Nephron (organoid): ENCODE measurements at regions not wholly inside any gene's neighbourhood (a gene's known extent, or its start where the extent isn't known, plus 50 kb on each side); places are given as distances from the start of the nearest gene placed in this dataset.
"Not testable (repeated sequence)": the region's sequence is repeated elsewhere in the genome, so short reads cannot be mapped to it uniquely, and the experiment has no call there.

Experiments
- H3K27ac Mint-ChIP-seq, 3 experiments: 2 replicates each; pipeline ENCODE4 v1.8.0; 2020; ENCODE audit warnings: mixed read lengths in 3 of 3, mild to moderate bottlenecking in 2 of 3, moderate library complexity in 1 of 3
- H3K27me3 Mint-ChIP-seq: 2 replicates; pipeline ENCODE4 v1.8.0; 2021; ENCODE audit warnings: low read depth, mild to moderate bottlenecking, moderate library complexity, mixed read lengths
- H3K36me3 Mint-ChIP-seq: 2 replicates; pipeline ENCODE4 v1.8.0; 2020; ENCODE audit warnings: low read depth, mixed read lengths
- H3K4me1 Mint-ChIP-seq: 2 replicates; pipeline ENCODE4 v1.8.0; 2020; ENCODE audit warnings: mixed read lengths
- H3K4me3 Mint-ChIP-seq, 3 experiments: 2 replicates each; pipeline ENCODE4 v1.8.0; 2020; ENCODE audit warnings: mild to moderate bottlenecking in 3 of 3, mixed read lengths in 3 of 3, moderate library complexity in 2 of 3
- H3K9me3 Mint-ChIP-seq: 2 replicates; pipeline ENCODE4 v1.8.0; 2020; ENCODE audit warnings: mixed read lengths
- TF ChIP-seq, protein P1 (sequence below), 3 experiments: fragments of 200-600 bp; sonication (generic); IDR thresholded peaks; one replicate each; pipeline ENCODE4 v1.5.0; 2021; ENCODE audit warnings: antibody characterized with exemption in 3 of 3; ENCODE audit not compliant: unreplicated experiment in 3 of 3

DNA sequence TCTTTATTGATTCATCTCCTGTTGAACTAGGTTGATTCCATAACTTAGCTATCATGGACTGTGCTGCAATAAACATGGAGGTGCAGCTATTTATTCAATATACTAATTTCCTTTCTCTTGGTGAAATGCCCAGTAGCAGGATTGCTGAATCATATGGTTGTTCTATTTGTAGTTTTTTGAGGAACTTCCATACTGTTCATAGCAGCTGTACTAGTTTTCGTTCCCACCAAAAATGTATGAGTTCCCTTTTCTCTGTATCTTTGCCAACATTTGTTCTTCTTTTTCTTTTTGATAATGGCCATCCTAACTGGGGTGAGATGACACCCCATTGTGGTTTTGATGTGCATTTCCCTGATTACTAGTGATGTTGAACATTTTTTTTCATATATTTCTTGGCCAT is 87.2 kb upstream of the NAV2 start:
- Mint-ChIP-seq H3K9me3 (peaks cover 26% of the 10 kb centered on the region), H3K4me3 (no peak overlapping the region), H3K27me3 (peaks cover 4% of the 10 kb centered on the region), H3K4me1 (no peaks in the 10 kb centered on the region), H3K36me3 (no peaks in the 10 kb centered on the region), H3K27ac (no peak overlapping the region)
- TF ChIP-seq, protein P1, sequence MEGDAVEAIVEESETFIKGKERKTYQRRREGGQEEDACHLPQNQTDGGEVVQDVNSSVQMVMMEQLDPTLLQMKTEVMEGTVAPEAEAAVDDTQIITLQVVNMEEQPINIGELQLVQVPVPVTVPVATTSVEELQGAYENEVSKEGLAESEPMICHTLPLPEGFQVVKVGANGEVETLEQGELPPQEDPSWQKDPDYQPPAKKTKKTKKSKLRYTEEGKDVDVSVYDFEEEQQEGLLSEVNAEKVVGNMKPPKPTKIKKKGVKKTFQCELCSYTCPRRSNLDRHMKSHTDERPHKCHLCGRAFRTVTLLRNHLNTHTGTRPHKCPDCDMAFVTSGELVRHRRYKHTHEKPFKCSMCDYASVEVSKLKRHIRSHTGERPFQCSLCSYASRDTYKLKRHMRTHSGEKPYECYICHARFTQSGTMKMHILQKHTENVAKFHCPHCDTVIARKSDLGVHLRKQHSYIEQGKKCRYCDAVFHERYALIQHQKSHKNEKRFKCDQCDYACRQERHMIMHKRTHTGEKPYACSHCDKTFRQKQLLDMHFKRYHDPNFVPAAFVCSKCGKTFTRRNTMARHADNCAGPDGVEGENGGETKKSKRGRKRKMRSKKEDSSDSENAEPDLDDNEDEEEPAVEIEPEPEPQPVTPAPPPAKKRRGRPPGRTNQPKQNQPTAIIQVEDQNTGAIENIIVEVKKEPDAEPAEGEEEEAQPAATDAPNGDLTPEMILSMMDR (IDR thresholded peaks at IDR 0.05; ENCODE audit: unreplicated experiment in 3 of 3): no peak

GRCh38 chr11:19617696-19618523 is 94.7 kb upstream of the NAV2 start:
- Mint-ChIP-seq H3K27me3 (no peaks in the 10 kb centered on the region), H3K4me3 (no peak overlapping the region), H3K4me1 (no peaks in the 10 kb centered on the region)

GRCh38 chr11:19615341-19616183 is 97.1 kb upstream of the NAV2 start:
- H3K4me1 Mint-ChIP-seq: no peaks in the 10 kb centered on the region
- no peak overlapping the region for H3K4me3 Mint-ChIP-seq
- TF ChIP-seq, protein P1 (IDR thresholded peaks at IDR 0.05; ENCODE audit: unreplicated experiment in 3 of 3): no peak
- peaks cover 16% of the 10 kb centered on the region for H3K9me3 Mint-ChIP-seq
- no peak overlapping the region for H3K27ac Mint-ChIP-seq
- H3K36me3 Mint-ChIP-seq: no peaks in the 10 kb centered on the region
- H3K27me3 Mint-ChIP-seq: peaks cover 2% of the 10 kb centered on the region

More at GRCh38 chr11:19617696-19618523, 94.7 kb upstream of the NAV2 start:
- Mint-ChIP-seq H3K27ac (no peak overlapping the region), H3K36me3 (no peaks in the 10 kb centered on the region), H3K9me3 (peaks cover 14% of the 10 kb centered on the region)
- TF ChIP-seq, protein P1 (IDR thresholded peaks at IDR 0.05; ENCODE audit: unreplicated experiment in 3 of 3): no peak

- TF ChIP-seq, protein P1 (IDR thresholded peaks at IDR 0.05; ENCODE audit: unreplicated experiment in 3 of 3): no peak
- H3K36me3 Mint-ChIP-seq: no peaks in the 10 kb centered on the region
- H3K4me3 Mint-ChIP-seq: no peak overlapping the region
- no peaks in the 10 kb centered on the region for H3K4me1 Mint-ChIP-seq
- H3K27ac Mint-ChIP-seq: no peak overlapping the region
- H3K27me3 Mint-ChIP-seq: peaks cover 5% of the 10 kb centered on the region
- peaks cover 19% of the 10 kb centered on the region for H3K9me3 Mint-ChIP-seq
Observed at GRCh38 chr11:19614370-19614940, 98.2 kb upstream of the NAV2 start.

DNA sequence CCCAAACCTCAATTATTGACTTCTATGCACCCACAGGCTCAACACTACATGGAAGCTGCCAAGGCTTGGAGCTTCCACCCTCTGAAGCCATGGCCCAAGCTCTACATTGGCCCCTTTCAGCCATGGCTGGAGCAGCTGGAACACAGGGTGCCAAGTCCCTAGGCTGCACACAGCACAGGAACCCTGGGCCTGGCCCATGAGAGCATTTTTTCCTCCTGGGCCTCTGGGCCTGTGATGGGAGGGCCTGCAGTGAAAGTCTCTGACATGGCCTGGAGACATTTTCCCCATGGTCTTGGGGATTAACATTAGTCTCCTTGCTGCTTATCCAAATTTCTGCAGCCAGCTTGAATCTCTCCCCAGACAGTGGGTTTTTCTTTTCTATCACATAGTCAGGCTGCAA is 100.6 kb upstream of the NAV2 start:
- not testable (repeated sequence) for H3K4me3 Mint-ChIP-seq, H3K27me3 Mint-ChIP-seq, H3K36me3 Mint-ChIP-seq, H3K27ac Mint-ChIP-seq, H3K4me1 Mint-ChIP-seq
- H3K9me3 Mint-ChIP-seq: peaks cover 14% of the 10 kb centered on the region

DNA sequence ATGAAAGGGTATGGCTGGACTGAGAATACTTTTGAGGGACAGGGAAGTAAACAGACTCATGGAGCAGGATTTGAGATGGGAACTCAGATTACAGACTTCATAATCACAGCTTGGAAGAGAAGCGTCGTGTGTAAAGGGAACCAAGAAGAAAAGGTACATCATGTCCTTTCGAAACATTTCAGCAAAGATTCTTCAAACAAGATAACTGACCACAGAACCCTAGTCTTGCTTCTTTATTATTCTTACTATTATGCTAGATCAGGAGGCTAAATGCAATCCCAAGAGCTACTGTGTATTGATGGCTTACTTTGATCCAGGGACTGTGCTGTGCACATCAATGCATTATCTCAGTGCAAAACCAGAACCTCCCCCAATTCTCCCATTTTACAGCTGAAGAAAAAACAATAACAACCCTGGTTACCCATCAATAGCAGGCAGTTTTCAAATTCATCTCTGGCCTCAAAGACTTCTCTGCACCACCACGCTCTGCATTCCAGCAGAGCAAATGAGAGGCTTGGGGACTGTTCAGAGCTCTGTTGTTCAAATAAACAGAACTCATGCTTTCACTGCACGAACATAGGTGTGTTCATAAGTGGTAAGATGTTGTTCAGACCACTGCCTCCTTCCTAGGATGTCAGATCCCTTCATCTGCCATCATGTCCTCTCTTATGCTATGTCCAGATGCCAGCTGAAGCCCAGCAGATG is 104.8 kb upstream of the NAV2 start:
- Mint-ChIP-seq H3K27ac (no peak overlapping the region), H3K9me3 (peaks cover 26% of the 10 kb centered on the region), H3K27me3 (peaks cover 21% of the 10 kb centered on the region), H3K4me1 (peaks cover 4% of the 10 kb centered on the region), H3K36me3 (no peaks in the 10 kb centered on the region), H3K4me3 (no peak overlapping the region)
- TF ChIP-seq, protein P1 (IDR thresholded peaks at IDR 0.05; ENCODE audit: unreplicated experiment in 3 of 3): no peak
